CD14-positive monocyte (primary cell): ENCODE measurements at regions not wholly inside any gene's neighbourhood (a gene's known extent, or its start where the extent isn't known, plus 50 kb on each side); places are given as distances from the start of the nearest gene placed in this dataset.

Source experiments
- DNase-seq, 3 donors: peaks; one replicate each; pipeline ENCODE4 v3.0.0-alpha.2; 2011 to 2022
- H2AFZ ChIP-seq: 2 replicates; pipeline ENCODE4 v1.6.0; 2012; ENCODE audit warnings: mild to moderate bottlenecking, low read depth, low read length, inconsistent platforms; ENCODE audit not compliant: insufficient read depth, poor library complexity, severe bottlenecking
- H3K27ac ChIP-seq, 2 donors: 1 replicate in 1 of 2; 2 replicates in 1 of 2; pipeline ENCODE4 v1.5.1; 2012 to 2013; ENCODE audit warnings: low read length in 2 of 2, control low read depth in 1 of 2, inconsistent platforms in 1 of 2, low read depth in 1 of 2, mild to moderate bottlenecking in 1 of 2
- H3K27me3 ChIP-seq, 2 donors: one replicate each; pipeline versions ENCODE4 v1.6.0 to v1.6.1; 2011 to 2013; ENCODE audit warnings: low read length in 2 of 2; ENCODE audit not compliant: control insufficient read depth in 2 of 2, insufficient read depth in 2 of 2
- H3K36me3 ChIP-seq, 2 donors: replicated peaks in 1 of 2; 1 replicate in 1 of 2; 2 replicates in 1 of 2; pipeline versions ENCODE4 v1.5.1 to v1.6.1; 2012 to 2013; ENCODE audit warnings: low read length in 2 of 2, control low read depth in 1 of 2, inconsistent platforms in 1 of 2, mild to moderate bottlenecking in 1 of 2; ENCODE audit not compliant: insufficient read depth in 2 of 2, control insufficient read depth in 1 of 2
- H3K4me1 ChIP-seq, 2 donors: 1 replicate in 1 of 2; 2 replicates in 1 of 2; pipeline versions ENCODE4 v1.5.1 to v1.6.1; 2012 to 2013; ENCODE audit warnings: low read length in 2 of 2, control low read depth in 1 of 2, inconsistent platforms in 1 of 2, mild to moderate bottlenecking in 1 of 2, moderate library complexity in 1 of 2; ENCODE audit not compliant: insufficient read depth in 2 of 2, control insufficient read depth in 1 of 2
- H3K4me2 ChIP-seq: replicated peaks from 2 replicates; pipeline ENCODE3; 2012; ENCODE audit warnings: low read length, moderate library complexity, mild to moderate bottlenecking; ENCODE audit not compliant: poor library complexity, severe bottlenecking; ENCODE audit errors: extremely low read depth
- H3K4me3 ChIP-seq, 3 experiments: fragments of 200-600 bp in 1 of 3; sonication (generic) in 1 of 3; replicated peaks in 1 of 3; 1 replicate in 2 of 3; 2 replicates in 1 of 3; pipeline ENCODE4 v1.5.1; 2011 to 2013; ENCODE audit warnings: low read length in 3 of 3, mild to moderate bottlenecking in 3 of 3, control low read depth in 2 of 3, low read depth in 2 of 3, inconsistent platforms in 1 of 3, moderate library complexity in 1 of 3
- H3K79me2 ChIP-seq: 2 replicates; pipeline ENCODE4 v1.6.0; 2012; ENCODE audit warnings: mild to moderate bottlenecking, control low read depth, inconsistent platforms, low read length, moderate library complexity; ENCODE audit not compliant: insufficient read depth
- H3K9ac ChIP-seq: 2 replicates; pipeline ENCODE4 v1.6.0; 2017; ENCODE audit warnings: low read length, mild to moderate bottlenecking; ENCODE audit not compliant: insufficient read depth, poor library complexity, severe bottlenecking
- H3K9me3 ChIP-seq, 2 donors: replicated peaks in 1 of 2; 1 replicate in 1 of 2; 2 replicates in 1 of 2; pipeline versions ENCODE4 v1.5.1 to v1.6.1; 2012 to 2013; ENCODE audit warnings: low read length in 2 of 2, control low read depth in 1 of 2; ENCODE audit not compliant: control insufficient read depth in 1 of 2, insufficient read depth in 1 of 2
- H4K20me1 ChIP-seq: 2 replicates; pipeline ENCODE4 v1.6.0; 2012; ENCODE audit warnings: mild to moderate bottlenecking, low read length, control low read depth, moderate library complexity; ENCODE audit not compliant: insufficient read depth
- H3K27ac Mint-ChIP-seq, 7 donors: one replicate each; pipeline ENCODE4 v1.8.0; 2020; ENCODE audit warnings: mild to moderate bottlenecking in 7 of 7, mixed read lengths in 7 of 7, moderate library complexity in 6 of 7, inconsistent platforms in 2 of 7
- H3K27me3 Mint-ChIP-seq, 3 donors: one replicate each; pipeline ENCODE4 v1.8.0; 2021 to 2022; ENCODE audit warnings: low read depth in 3 of 3, mild to moderate bottlenecking in 3 of 3, mixed read lengths in 3 of 3, moderate library complexity in 3 of 3, inconsistent platforms in 1 of 3
- H3K36me3 Mint-ChIP-seq, 2 donors: one replicate each; pipeline ENCODE4 v1.8.0; 2020; ENCODE audit warnings: mixed read lengths in 2 of 2, inconsistent platforms in 1 of 2, mild to moderate bottlenecking in 1 of 2
- H3K4me1 Mint-ChIP-seq: one replicate; pipeline ENCODE4 v1.8.0; 2020; ENCODE audit warnings: mild to moderate bottlenecking, mixed read lengths
- H3K4me3 Mint-ChIP-seq, 2 donors: one replicate each; pipeline ENCODE4 v1.8.0; 2020; ENCODE audit warnings: mild to moderate bottlenecking in 2 of 2, mixed read lengths in 2 of 2, moderate library complexity in 1 of 2
- H3K9me3 Mint-ChIP-seq, 7 donors: one replicate each; pipeline ENCODE4 v1.8.0; 2020 to 2022; ENCODE audit warnings: mixed read lengths in 7 of 7, mild to moderate bottlenecking in 6 of 7, moderate library complexity in 6 of 7, inconsistent platforms in 2 of 7
- WGBS: methylation state at CpG from one replicate; pipeline ENCODE4 v1.1.5; 2013; ENCODE audit warnings: missing lambda C conversion rate; ENCODE audit not compliant: insufficient coverage; 5-methylcytosine and 5-hydroxymethylcytosine counted together
- intact Hi-C, 2 donors: fragments of 100-400 bp; cut with micrococcal nuclease; formaldehyde crosslinking; loops; one replicate each; pipeline versions ENCODE4 v1.15.0 to v1.15.1; 2023
- TF ChIP-seq, protein P1 (sequence below): fragments of 200-600 bp; IDR thresholded peaks from one replicate; pipeline ENCODE4 v1.8.0; 2022; ENCODE audit warnings: antibody characterized with exemption, mild to moderate bottlenecking

DNA sequence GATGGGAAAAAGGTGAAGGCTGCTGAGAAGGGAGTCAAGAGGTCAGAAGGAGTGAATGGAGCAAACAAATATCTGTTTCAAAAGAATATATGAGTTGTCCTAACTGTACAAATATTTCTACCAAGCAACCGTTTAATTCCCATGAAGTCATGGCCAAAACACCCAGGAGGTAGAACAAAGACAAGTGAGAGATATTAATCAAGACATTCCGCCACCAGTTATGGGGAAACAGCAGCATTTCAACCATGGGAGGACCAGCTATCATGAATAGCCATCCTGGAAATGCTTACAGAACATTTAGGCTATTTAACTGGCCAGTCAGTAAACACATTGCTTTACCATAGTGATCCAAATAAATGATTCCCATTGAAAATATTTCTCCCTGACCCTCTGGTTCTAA, 396.3 kb downstream of the IRS1 start:
- Histone ChIP-seq H3K27me3 (peaks cover 2 to 10% of the 10 kb centered on the region in 2 donors), H3K27ac (no peak overlapping the region), H3K4me2 (no peak overlapping the region), H3K4me1 (peaks cover 0 to 3% of the 10 kb centered on the region in 2 donors), H3K79me2 (no peaks in the 10 kb centered on the region), H3K36me3 (no peaks in the 10 kb centered on the region), H4K20me1 (no peaks in the 10 kb centered on the region), H3K9me3 (no peaks in the 10 kb centered on the region), H3K4me3 (no peak overlapping the region), H3K9ac (no peak overlapping the region), H2AFZ (no peak overlapping the region)
- H3K4me1 Mint-ChIP-seq: peaks cover 7% of the 10 kb centered on the region
- DNase-seq: no peak
- H3K36me3 Mint-ChIP-seq: no peaks in the 10 kb centered on the region
- H3K27me3 Mint-ChIP-seq: peaks cover 8 to 11% (median 9%) of the 10 kb centered on the region in 3 donors
- WGBS: 100% methylated on average over 1 of the region's 2 CpGs
- no peak overlapping the region for H3K4me3 Mint-ChIP-seq
- peaks cover 0 to 10% (median 2%) of the 10 kb centered on the region in 7 donors for H3K9me3 Mint-ChIP-seq
- intact Hi-C loops: no loop called here
- TF ChIP-seq, protein P1, sequence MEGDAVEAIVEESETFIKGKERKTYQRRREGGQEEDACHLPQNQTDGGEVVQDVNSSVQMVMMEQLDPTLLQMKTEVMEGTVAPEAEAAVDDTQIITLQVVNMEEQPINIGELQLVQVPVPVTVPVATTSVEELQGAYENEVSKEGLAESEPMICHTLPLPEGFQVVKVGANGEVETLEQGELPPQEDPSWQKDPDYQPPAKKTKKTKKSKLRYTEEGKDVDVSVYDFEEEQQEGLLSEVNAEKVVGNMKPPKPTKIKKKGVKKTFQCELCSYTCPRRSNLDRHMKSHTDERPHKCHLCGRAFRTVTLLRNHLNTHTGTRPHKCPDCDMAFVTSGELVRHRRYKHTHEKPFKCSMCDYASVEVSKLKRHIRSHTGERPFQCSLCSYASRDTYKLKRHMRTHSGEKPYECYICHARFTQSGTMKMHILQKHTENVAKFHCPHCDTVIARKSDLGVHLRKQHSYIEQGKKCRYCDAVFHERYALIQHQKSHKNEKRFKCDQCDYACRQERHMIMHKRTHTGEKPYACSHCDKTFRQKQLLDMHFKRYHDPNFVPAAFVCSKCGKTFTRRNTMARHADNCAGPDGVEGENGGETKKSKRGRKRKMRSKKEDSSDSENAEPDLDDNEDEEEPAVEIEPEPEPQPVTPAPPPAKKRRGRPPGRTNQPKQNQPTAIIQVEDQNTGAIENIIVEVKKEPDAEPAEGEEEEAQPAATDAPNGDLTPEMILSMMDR: no peak
- H3K27ac Mint-ChIP-seq: no peak overlapping the region

DNA sequence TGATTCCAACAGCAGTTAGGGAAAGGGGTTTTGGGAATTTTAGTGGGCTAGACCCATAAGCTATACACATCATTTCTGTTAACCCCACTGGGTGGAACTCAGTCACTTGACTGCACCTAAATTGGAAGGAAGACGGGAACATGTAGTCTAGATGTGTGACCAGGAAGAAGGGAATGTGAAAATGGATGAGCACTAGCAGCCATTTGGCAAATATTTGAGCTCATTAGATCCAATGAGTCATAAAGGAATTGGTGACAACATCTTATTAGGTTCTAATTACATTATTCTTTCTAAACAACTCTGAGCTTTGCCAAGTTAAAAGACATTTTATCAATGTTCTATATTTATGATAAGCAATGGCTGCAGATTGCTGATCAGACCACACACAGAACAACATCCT, 400.6 kb downstream of the IRS1 start:
- Mint-ChIP-seq H3K4me1 (no peaks in the 10 kb centered on the region), H3K9me3 (peaks cover 0 to 7% (median 2%) of the 10 kb centered on the region in 7 donors), H3K36me3 (no peaks in the 10 kb centered on the region), H3K4me3 (no peak overlapping the region), H3K27ac (no peak overlapping the region), H3K27me3 (peaks cover 0 to 11% (median 6%) of the 10 kb centered on the region in 3 donors)
- no peak for DNase-seq
- Histone ChIP-seq H3K4me3 (no peak overlapping the region), H3K9me3 (no peaks in the 10 kb centered on the region), H3K79me2 (no peaks in the 10 kb centered on the region), H3K4me2 (no peak overlapping the region), H3K36me3 (no peaks in the 10 kb centered on the region), H3K27ac (no peak overlapping the region), H3K4me1 (no peaks in the 10 kb centered on the region), H2AFZ (no peak overlapping the region), H3K9ac (no peak overlapping the region), H3K27me3 (peaks cover 0 to 6% of the 10 kb centered on the region in 2 donors), H4K20me1 (no peaks in the 10 kb centered on the region)
- intact Hi-C loops: no loop called here
- WGBS: 100% methylated on average over 1 of the region's 1 CpG
- TF ChIP-seq, protein P1: no peak
